ENCODE measurements at regions not wholly inside any gene's neighbourhood (a gene's known extent, or its start where the extent isn't known, plus 50 kb on each side); places are given as distances from the start of the nearest gene placed in this dataset.

DNA sequence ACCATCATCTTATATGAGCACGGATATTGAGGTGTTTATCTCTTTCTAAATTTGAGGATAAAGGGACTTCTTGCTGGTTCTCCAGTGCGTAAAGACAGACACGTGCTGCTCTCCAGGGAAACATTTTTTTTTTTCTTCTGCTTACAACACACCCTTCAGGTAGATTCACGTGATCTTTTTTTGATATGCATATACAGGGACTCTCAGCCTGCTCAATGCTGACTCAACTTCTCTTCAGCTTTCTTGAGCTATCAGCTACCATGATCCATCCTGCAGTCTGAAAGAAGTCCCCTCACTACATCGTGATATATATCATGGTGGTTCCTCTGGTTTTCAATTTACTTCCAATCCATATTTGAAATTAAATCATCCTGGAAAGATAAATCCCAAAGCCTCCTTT lies 87.1 kb upstream of the SLITRK3 start:
- DNase-seq (ENCODE audit: low spot score): no peak

- DNase-seq (ENCODE audit: low spot score): no peak
Measured at GRCh38 chr3:165279471-165279870, 83.3 kb upstream of the SLITRK3 start.

DNA sequence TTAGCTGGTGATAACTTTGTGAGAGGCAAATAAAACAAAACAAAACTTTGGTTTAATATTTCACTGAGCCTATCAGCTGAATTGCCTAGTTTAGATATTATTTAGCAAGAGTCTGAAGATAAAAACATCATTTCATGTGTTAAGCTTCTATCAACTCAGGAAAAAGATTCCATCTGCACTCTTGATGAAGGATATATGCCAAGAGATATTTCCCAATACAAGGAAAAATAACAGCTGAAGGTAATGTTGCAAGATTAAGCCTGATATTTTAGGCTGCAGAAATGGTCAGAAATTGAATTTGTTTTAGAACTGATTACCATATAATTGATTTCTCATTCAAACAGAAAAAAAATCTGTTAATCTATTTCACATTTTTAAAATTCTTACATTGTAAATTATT lies 77.2 kb upstream of the SLITRK3 start:
- no peak for DNase-seq (ENCODE audit: low spot score)

DNA sequence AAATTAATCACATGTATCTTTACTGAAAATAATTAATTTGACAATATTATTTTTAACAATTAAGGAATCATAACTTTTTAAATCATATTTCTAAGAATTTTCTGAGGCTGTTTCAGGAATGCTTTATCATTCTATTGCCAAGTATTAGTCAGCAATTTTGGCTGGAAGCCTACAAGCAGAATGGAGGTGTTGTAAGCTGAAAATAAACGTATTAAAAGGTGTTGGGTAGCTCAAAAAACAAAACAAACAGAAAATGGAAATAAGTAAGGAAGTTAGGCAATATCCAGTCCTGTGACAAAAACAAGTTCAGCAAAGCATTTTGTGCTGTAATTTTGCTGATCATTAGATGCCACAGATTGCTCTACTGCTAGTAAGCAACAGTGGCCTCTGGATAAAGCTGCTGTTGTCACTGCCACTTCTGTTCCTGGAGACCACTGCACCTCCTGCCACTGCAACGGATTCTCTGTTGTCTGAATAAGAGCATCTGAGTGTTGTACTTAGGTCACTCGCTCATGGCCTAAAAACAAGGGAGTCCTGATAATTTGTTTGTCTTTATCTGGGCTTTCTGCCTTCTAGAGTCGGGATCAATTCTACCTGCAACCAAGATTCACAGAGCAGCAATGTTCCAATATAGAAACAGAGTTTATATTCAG lies 63.5 kb upstream of the SLITRK3 start:
- no peak for DNase-seq (ENCODE audit: low spot score)

- no peak for DNase-seq (ENCODE audit: low spot score)
Measured at GRCh38 chr3:165256554-165257065, 60.4 kb upstream of the SLITRK3 start.

- DNase-seq (ENCODE audit: low spot score): peak; percentile 55
Measured at GRCh38 chr3:165254812-165255211, 58.6 kb upstream of the SLITRK3 start.
